Gastroesophageal sphincter (tissue), 3 donors: ENCODE measurements at regions not wholly inside any gene's neighbourhood (a gene's known extent, or its start where the extent isn't known, plus 50 kb on each side); places are given as distances from the start of the nearest gene placed in this dataset.

Experiments used
- POLR2A ChIP-seq, 2 donors: fragments of 450-650 bp; IDR thresholded peaks; one replicate each; pipeline ENCODE4 v1.6.1; 2017; ENCODE audit warnings: antibody characterized with exemption in 2 of 2, mild to moderate bottlenecking in 2 of 2, moderate library complexity in 1 of 2
- POLR2AphosphoS5 ChIP-seq: sonication (generic); formaldehyde crosslinking; IDR thresholded peaks from one replicate; pipeline ENCODE4 v1.6.1; 2017; ENCODE audit warnings: antibody characterized with exemption
- TF ChIP-seq, protein P1 (sequence below), 4 experiments: fragments of 200-600 bp in 2 of 4; fragments of 450-650 bp in 2 of 4; sonication (generic) in 1 of 4; IDR thresholded peaks; one replicate each; pipeline ENCODE4 v1.5.1; 2017 to 2019; ENCODE audit warnings: antibody characterized with exemption in 4 of 4, mild to moderate bottlenecking in 2 of 4, moderate library complexity in 2 of 4

DNA sequence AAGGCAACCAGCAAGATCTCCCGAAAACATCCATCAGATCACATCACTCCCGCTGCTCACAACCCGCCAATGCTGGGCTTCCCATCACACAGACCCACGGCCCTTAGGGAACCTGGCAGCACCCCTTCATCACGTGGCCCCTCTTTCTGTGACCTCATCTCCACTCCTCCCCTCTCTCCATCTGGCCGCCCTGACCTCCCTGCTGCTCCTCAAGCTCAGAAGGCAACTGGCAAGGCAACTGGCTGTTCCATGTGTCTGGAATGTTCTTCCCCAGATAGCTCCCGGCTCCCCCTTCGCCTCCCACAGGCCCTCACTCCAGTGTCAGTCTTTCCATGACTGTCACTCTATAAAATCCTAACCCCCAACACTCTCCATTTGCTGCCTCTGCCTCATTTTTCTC lies 113.0 kb upstream of the ERG start:
- TF ChIP-seq, protein P1, sequence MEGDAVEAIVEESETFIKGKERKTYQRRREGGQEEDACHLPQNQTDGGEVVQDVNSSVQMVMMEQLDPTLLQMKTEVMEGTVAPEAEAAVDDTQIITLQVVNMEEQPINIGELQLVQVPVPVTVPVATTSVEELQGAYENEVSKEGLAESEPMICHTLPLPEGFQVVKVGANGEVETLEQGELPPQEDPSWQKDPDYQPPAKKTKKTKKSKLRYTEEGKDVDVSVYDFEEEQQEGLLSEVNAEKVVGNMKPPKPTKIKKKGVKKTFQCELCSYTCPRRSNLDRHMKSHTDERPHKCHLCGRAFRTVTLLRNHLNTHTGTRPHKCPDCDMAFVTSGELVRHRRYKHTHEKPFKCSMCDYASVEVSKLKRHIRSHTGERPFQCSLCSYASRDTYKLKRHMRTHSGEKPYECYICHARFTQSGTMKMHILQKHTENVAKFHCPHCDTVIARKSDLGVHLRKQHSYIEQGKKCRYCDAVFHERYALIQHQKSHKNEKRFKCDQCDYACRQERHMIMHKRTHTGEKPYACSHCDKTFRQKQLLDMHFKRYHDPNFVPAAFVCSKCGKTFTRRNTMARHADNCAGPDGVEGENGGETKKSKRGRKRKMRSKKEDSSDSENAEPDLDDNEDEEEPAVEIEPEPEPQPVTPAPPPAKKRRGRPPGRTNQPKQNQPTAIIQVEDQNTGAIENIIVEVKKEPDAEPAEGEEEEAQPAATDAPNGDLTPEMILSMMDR (IDR thresholded peaks at IDR 0.05): no peak
- TF ChIP-seq POLR2AphosphoS5 (no peak), POLR2A (IDR thresholded peaks at IDR 0.05) (no peak)
